C4-2B (cell line): ENCODE measurements at regions not wholly inside any gene's neighbourhood (a gene's known extent, or its start where the extent isn't known, plus 50 kb on each side); places are given as distances from the start of the nearest gene placed in this dataset.

Source experiments
- CTCF ChIP-seq: fragments of 450-650 bp; conservative IDR thresholded peaks from 2 replicates; pipeline ENCODE4 v1.5.1; 2017; ENCODE audit warnings: mild to moderate bottlenecking
- ZFX ChIP-seq: fragments of 450-650 bp; IDR thresholded peaks from 2 replicates; pipeline ENCODE4 v1.6.1; 2017

- no peak for TF ChIP-seq CTCF
- TF ChIP-seq ZFX = no peak
These were observed 124.5 kb downstream of the SNX5 start for GRCh38 chr20:17844133-17844429.
